Right lobe of liver (tissue), 4 donors: ENCODE measurements at regions not wholly inside any gene's neighbourhood (a gene's known extent, or its start where the extent isn't known, plus 50 kb on each side); places are given as distances from the start of the nearest gene placed in this dataset.

Experiments
- POLR2A ChIP-seq: fragments of 450-650 bp; IDR thresholded peaks from one replicate; pipeline ENCODE4 v1.6.1; 2017; ENCODE audit warnings: antibody characterized with exemption, mild to moderate bottlenecking
- TF ChIP-seq, protein P1 (sequence below), 4 donors: fragments of 200-600 bp in 3 of 4; fragments of 450-650 bp in 1 of 4; IDR thresholded peaks; one replicate each; pipeline versions ENCODE4 v1.5.1 to v1.8.0; 2016 to 2022; ENCODE audit warnings: antibody characterized with exemption in 4 of 4, mild to moderate bottlenecking in 2 of 4
- donor health status: DM: no; HTN: no; CAD: no.
- donor health status: DM: no; HTN: no; CAD: no.
- donor health status: DM: no; HTN: yes; CAD: no.

DNA sequence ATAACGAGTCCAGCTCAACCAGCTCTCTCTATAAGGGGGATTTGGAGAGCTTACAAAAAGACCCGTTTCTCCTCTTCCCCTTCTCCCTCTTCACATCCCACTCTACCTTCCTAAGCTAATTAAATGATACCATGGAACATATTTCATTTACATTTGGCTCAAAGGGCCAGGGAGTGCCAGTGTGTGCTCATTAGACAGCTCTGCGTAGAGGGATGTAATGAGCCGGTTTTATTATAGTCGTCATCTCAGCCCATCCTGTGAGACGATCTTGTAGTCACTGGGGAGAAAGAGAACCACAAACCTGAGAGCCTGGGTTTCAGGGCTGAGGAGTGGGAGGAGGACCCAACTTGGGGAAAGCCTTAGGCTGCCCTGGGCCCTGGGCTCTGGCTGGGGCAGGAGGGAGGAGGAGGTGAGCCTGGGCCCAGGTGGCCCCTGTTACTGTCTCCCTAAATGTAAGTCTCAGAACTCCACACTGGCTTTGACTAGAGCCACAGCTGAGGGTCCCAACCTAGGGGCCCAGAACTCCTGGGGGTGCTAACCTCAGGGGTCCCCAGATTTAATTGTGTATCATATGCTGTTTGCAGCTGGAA is 354.6 kb downstream of the MATN1 start:
- TF ChIP-seq, protein P1, sequence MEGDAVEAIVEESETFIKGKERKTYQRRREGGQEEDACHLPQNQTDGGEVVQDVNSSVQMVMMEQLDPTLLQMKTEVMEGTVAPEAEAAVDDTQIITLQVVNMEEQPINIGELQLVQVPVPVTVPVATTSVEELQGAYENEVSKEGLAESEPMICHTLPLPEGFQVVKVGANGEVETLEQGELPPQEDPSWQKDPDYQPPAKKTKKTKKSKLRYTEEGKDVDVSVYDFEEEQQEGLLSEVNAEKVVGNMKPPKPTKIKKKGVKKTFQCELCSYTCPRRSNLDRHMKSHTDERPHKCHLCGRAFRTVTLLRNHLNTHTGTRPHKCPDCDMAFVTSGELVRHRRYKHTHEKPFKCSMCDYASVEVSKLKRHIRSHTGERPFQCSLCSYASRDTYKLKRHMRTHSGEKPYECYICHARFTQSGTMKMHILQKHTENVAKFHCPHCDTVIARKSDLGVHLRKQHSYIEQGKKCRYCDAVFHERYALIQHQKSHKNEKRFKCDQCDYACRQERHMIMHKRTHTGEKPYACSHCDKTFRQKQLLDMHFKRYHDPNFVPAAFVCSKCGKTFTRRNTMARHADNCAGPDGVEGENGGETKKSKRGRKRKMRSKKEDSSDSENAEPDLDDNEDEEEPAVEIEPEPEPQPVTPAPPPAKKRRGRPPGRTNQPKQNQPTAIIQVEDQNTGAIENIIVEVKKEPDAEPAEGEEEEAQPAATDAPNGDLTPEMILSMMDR (IDR thresholded peaks at IDR 0.05): no peak
- TF ChIP-seq POLR2A: no peak
